Thoracic aorta (tissue), 2 donors: ENCODE measurements at regions not wholly inside any gene's neighbourhood (a gene's known extent, or its start where the extent isn't known, plus 50 kb on each side); places are given as distances from the start of the nearest gene placed in this dataset.

Experiments used
- ATAC-seq: fragments of 150-250 bp; one replicate; pipeline ENCODE4 v1.8.0; 2017; ENCODE audit warnings: low read depth; ENCODE audit not compliant: insufficient number of reproducible peaks, low FRiP score
- DNase-seq: peaks from one replicate; pipeline ENCODE4 v3.0.0-alpha.2; 2020; ENCODE audit warnings: low spot score
- H3K27ac ChIP-seq, 2 donors: fragments of 200-600 bp; sonication (generic); 1 replicate in 1 of 2; 2 replicates in 1 of 2; pipeline ENCODE4 v1.5.1; 2016; ENCODE audit warnings: mild to moderate bottlenecking in 2 of 2, moderate library complexity in 2 of 2
- H3K27me3 ChIP-seq: fragments of 200-600 bp; sonication (generic); replicated peaks from 2 replicates; pipeline ENCODE4 v1.6.0; 2016; ENCODE audit warnings: mild to moderate bottlenecking; ENCODE audit not compliant: insufficient read depth
- H3K36me3 ChIP-seq: fragments of 200-600 bp; sonication (generic); one replicate; pipeline ENCODE4 v1.5.1; 2016
- H3K4me1 ChIP-seq, 2 donors: fragments of 200-600 bp; sonication (generic); 1 replicate in 1 of 2; 2 replicates in 1 of 2; pipeline versions ENCODE4 v1.5.1 to v1.6.0; 2016; ENCODE audit warnings: low read depth in 2 of 2, mild to moderate bottlenecking in 1 of 2; ENCODE audit not compliant: control insufficient read depth in 1 of 2
- H3K4me3 ChIP-seq: fragments of 200-600 bp; sonication (generic); 2 replicates; pipeline ENCODE4 v1.5.1; 2016; ENCODE audit warnings: mild to moderate bottlenecking
- H3K9me3 ChIP-seq: fragments of 200-600 bp; sonication (generic); 2 replicates; pipeline ENCODE4 v1.5.1; 2016
- TF ChIP-seq, protein P1 (sequence below): fragments of 200-600 bp; sonication (generic); IDR thresholded peaks from one replicate; pipeline ENCODE4 v1.5.1; 2019; ENCODE audit warnings: antibody characterized with exemption

DNA sequence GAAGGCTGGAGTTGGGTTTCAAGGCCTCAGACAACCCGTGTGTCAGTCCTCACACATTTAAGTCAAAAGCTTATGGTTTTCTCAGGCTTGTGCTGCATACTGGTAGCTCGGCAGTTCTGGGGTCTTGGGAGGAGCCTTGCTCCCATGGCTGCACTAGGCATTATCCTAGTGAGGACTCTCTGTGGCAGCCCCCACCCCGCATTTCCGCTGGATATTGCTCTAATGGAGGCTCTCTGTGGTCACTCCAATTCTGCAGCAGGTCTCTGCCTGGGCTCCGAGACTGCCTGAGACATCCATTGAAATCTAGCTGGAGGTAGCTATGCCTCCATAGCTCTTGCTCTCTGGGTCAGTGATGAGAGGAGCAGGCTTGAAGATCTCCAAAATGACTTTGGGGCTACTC is 311.5 kb upstream of the PTGER4 start:
- DNase-seq: no peak
- no peaks in the 10 kb centered on the region for H3K36me3 ChIP-seq
- H3K4me3 ChIP-seq: no peak overlapping the region
- TF ChIP-seq, protein P1, sequence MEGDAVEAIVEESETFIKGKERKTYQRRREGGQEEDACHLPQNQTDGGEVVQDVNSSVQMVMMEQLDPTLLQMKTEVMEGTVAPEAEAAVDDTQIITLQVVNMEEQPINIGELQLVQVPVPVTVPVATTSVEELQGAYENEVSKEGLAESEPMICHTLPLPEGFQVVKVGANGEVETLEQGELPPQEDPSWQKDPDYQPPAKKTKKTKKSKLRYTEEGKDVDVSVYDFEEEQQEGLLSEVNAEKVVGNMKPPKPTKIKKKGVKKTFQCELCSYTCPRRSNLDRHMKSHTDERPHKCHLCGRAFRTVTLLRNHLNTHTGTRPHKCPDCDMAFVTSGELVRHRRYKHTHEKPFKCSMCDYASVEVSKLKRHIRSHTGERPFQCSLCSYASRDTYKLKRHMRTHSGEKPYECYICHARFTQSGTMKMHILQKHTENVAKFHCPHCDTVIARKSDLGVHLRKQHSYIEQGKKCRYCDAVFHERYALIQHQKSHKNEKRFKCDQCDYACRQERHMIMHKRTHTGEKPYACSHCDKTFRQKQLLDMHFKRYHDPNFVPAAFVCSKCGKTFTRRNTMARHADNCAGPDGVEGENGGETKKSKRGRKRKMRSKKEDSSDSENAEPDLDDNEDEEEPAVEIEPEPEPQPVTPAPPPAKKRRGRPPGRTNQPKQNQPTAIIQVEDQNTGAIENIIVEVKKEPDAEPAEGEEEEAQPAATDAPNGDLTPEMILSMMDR: no peak
- H3K27me3 ChIP-seq: no peaks in the 10 kb centered on the region
- H3K27ac ChIP-seq: no peak overlapping the region
- no peaks in the 10 kb centered on the region for H3K4me1 ChIP-seq
- H3K9me3 ChIP-seq: no peaks in the 10 kb centered on the region
- ATAC-seq: no peak

GRCh38 chr5:40367255-40367654 is 312.5 kb upstream of the PTGER4 start:
- TF ChIP-seq, protein P1: no peak
- H3K27ac ChIP-seq: no peak overlapping the region
- DNase-seq: no peak

GRCh38 chr5:40365342-40366330 is 314.1 kb upstream of the PTGER4 start:
- DNase-seq (no peak), ATAC-seq (no peak)
- Histone ChIP-seq H3K27ac (no peak overlapping the region), H3K4me1 (no peaks in the 10 kb centered on the region), H3K4me3 (no peak overlapping the region), H3K9me3 (no peaks in the 10 kb centered on the region), H3K36me3 (no peaks in the 10 kb centered on the region), H3K27me3 (no peaks in the 10 kb centered on the region)
- TF ChIP-seq, protein P1: no peak

More at GRCh38 chr5:40367255-40367654, 312.5 kb upstream of the PTGER4 start:
- H3K27me3 ChIP-seq: no peaks in the 10 kb centered on the region
- no peaks in the 10 kb centered on the region for H3K36me3 ChIP-seq
- no peak for ATAC-seq
- H3K9me3 ChIP-seq: no peaks in the 10 kb centered on the region
- no peak overlapping the region for H3K4me3 ChIP-seq
- no peaks in the 10 kb centered on the region for H3K4me1 ChIP-seq

DNA sequence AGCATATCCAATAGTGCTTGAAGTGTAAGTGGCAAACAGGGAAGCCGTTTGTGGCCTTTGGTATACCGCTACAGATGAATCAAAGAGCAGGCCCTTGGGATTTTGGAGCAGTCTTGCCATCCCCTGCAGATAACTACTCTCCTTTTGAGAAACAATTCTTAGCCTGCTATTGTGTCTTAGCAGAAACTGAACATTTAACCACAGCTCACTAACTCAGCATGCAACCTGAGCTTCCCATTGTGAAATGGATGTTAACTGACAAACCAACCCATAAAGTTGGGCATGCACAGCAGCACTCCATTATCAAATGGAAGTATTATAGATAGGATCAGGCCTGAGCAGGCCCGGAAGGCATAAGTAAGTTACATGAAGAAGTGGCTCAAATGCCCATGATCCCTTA is 315.3 kb upstream of the PTGER4 start:
- H3K27ac ChIP-seq: no peak overlapping the region
- H3K36me3 ChIP-seq: no peaks in the 10 kb centered on the region
- H3K9me3 ChIP-seq: no peaks in the 10 kb centered on the region
- ATAC-seq (no peak), DNase-seq (no peak)
- TF ChIP-seq, protein P1: no peak
- no peaks in the 10 kb centered on the region for H3K27me3 ChIP-seq
- H3K4me3 ChIP-seq: no peak overlapping the region
- H3K4me1 ChIP-seq: no peaks in the 10 kb centered on the region

DNA sequence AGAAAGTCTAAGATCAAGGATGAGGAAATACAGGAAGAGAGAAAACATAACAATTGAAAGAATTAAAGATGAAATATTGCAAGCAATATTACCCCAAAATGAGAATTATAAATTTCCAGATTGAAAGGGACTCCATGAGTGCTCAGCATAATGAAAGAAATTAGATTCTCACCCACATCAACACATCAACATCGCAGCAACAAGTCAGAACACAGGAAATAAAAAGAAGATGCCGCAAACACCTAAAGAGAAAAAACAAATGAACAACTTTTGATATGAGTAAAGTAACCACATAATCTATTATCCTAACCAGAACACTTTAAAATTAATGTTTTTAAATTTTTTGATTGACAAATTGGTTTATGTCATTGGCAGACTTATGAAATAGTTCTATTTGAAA is 318.3 kb upstream of the PTGER4 start:
- TF ChIP-seq, protein P1: no peak
- H3K27me3 ChIP-seq: no peaks in the 10 kb centered on the region
- no peaks in the 10 kb centered on the region for H3K36me3 ChIP-seq
- no peak overlapping the region for H3K27ac ChIP-seq
- H3K4me1 ChIP-seq: peaks cover 0 to 4% of the 10 kb centered on the region in 2 donors
- no peak for DNase-seq
- no peaks in the 10 kb centered on the region for H3K9me3 ChIP-seq
- H3K4me3 ChIP-seq: no peak overlapping the region
- no peak for ATAC-seq
